Thoracic aorta (tissue), 2 donors: ENCODE measurements at regions not wholly inside any gene's neighbourhood (a gene's known extent, or its start where the extent isn't known, plus 50 kb on each side); places are given as distances from the start of the nearest gene placed in this dataset.

Experiments
- ATAC-seq: fragments of 150-250 bp; one replicate; pipeline ENCODE4 v1.8.0; 2017; ENCODE audit warnings: low read depth; ENCODE audit not compliant: insufficient number of reproducible peaks, low FRiP score
- DNase-seq: peaks from one replicate; pipeline ENCODE4 v3.0.0-alpha.2; 2020; ENCODE audit warnings: low spot score
- H3K27ac ChIP-seq, 2 donors: fragments of 200-600 bp; sonication (generic); 1 replicate in 1 of 2; 2 replicates in 1 of 2; pipeline ENCODE4 v1.5.1; 2016; ENCODE audit warnings: mild to moderate bottlenecking in 2 of 2, moderate library complexity in 2 of 2
- H3K27me3 ChIP-seq: fragments of 200-600 bp; sonication (generic); replicated peaks from 2 replicates; pipeline ENCODE4 v1.6.0; 2016; ENCODE audit warnings: mild to moderate bottlenecking; ENCODE audit not compliant: insufficient read depth
- H3K36me3 ChIP-seq: fragments of 200-600 bp; sonication (generic); one replicate; pipeline ENCODE4 v1.5.1; 2016
- H3K4me1 ChIP-seq, 2 donors: fragments of 200-600 bp; sonication (generic); 1 replicate in 1 of 2; 2 replicates in 1 of 2; pipeline versions ENCODE4 v1.5.1 to v1.6.0; 2016; ENCODE audit warnings: low read depth in 2 of 2, mild to moderate bottlenecking in 1 of 2; ENCODE audit not compliant: control insufficient read depth in 1 of 2
- H3K4me3 ChIP-seq: fragments of 200-600 bp; sonication (generic); 2 replicates; pipeline ENCODE4 v1.5.1; 2016; ENCODE audit warnings: mild to moderate bottlenecking
- H3K9me3 ChIP-seq: fragments of 200-600 bp; sonication (generic); 2 replicates; pipeline ENCODE4 v1.5.1; 2016
- CTCF ChIP-seq: fragments of 200-600 bp; sonication (generic); IDR thresholded peaks from one replicate; pipeline ENCODE4 v1.5.1; 2019; ENCODE audit warnings: antibody characterized with exemption

GRCh38 chr18:42274488-42275137 is 319.6 kb downstream of the PIK3C3 start:
- Histone ChIP-seq H3K27me3 (no peaks in the 10 kb centered on the region), H3K4me1 (no peaks in the 10 kb centered on the region), H3K36me3 (no peaks in the 10 kb centered on the region), H3K4me3 (no peak overlapping the region), H3K9me3 (no peaks in the 10 kb centered on the region), H3K27ac (no peak overlapping the region)
- no peak for TF ChIP-seq CTCF
- DNase-seq (no peak), ATAC-seq (no peak)

GRCh38 chr18:42275138-42275535 is 320.1 kb downstream of the PIK3C3 start:
- Histone ChIP-seq H3K27ac (no peak overlapping the region), H3K27me3 (no peaks in the 10 kb centered on the region), H3K4me1 (no peaks in the 10 kb centered on the region), H3K4me3 (no peak overlapping the region), H3K36me3 (no peaks in the 10 kb centered on the region), H3K9me3 (no peaks in the 10 kb centered on the region)
- no peak for TF ChIP-seq CTCF
- ATAC-seq (no peak), DNase-seq (no peak)

GRCh38 chr18:42275949-42276730 is 321.1 kb downstream of the PIK3C3 start:
- TF ChIP-seq CTCF: no peak
- ATAC-seq (no peak), DNase-seq (no peak)
- Histone ChIP-seq H3K36me3 (no peaks in the 10 kb centered on the region), H3K4me1 (no peaks in the 10 kb centered on the region), H3K27ac (no peak overlapping the region), H3K27me3 (no peaks in the 10 kb centered on the region), H3K4me3 (no peak overlapping the region), H3K9me3 (no peaks in the 10 kb centered on the region)

- ATAC-seq: no peak
- Histone ChIP-seq H3K36me3 (no peaks in the 10 kb centered on the region), H3K4me1 (no peaks in the 10 kb centered on the region)
Measured at GRCh38 chr18:42281124-42281523, 326.1 kb downstream of the PIK3C3 start.

More at GRCh38 chr18:42281124-42281523, 326.1 kb downstream of the PIK3C3 start:
- Histone ChIP-seq H3K4me3 (no peak overlapping the region), H3K27ac (no peak overlapping the region), H3K27me3 (no peaks in the 10 kb centered on the region), H3K9me3 (no peaks in the 10 kb centered on the region)
- no peak for TF ChIP-seq CTCF
- no peak for DNase-seq
